NB4 (cell line): ENCODE measurements at regions not wholly inside any gene's neighbourhood (a gene's known extent, or its start where the extent isn't known, plus 50 kb on each side); places are given as distances from the start of the nearest gene placed in this dataset.

Experiments
- DNase-seq: peaks from one replicate; pipeline ENCODE4 v3.0.0; 2010; ENCODE audit warnings: low read depth
- H3K4me3 ChIP-seq: one replicate; pipeline ENCODE4 v1.5.1; 2011; ENCODE audit warnings: mild to moderate bottlenecking, low read depth, low read length, moderate library complexity
- MYC ChIP-seq: IDR thresholded peaks from 2 replicates; pipeline ENCODE4 v1.6.1; 2011; ENCODE audit warnings: low read depth, low read length
- POLR2A ChIP-seq: IDR thresholded peaks from 2 replicates; pipeline ENCODE4 v1.6.1; 2011; ENCODE audit warnings: mild to moderate bottlenecking; ENCODE audit not compliant: insufficient read length; ENCODE audit errors: extremely low read depth
- TF ChIP-seq, protein P1 (sequence below): IDR thresholded peaks from one replicate; pipeline ENCODE4 v1.5.1; 2012; ENCODE audit warnings: low read depth, low read length
- TF ChIP-seq, protein P2 (sequence below): IDR thresholded peaks from 2 replicates; pipeline ENCODE4 v1.6.1; 2011; ENCODE audit warnings: low read depth, low read length

DNA sequence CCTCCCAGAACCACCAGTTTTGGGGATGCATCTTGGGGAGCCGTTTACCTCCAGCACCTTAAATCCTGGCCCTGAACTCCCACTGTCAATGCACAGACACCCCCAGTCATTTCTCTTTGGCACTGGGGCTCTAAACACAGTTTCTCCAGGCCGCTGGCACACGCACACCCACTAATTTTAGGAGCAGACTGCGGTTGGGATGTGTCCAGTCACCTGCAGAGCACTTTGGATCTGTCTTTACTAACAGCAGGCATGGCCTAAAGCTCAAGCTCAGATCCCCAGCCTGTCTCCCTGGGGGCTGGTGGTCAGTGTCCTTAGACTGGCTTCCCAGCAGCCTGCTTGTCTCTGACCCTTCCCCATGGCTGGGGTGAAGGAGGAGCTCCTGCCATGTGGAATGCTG lies 49.9 kb downstream of the SYNE3 start:
- TF ChIP-seq POLR2A (no peak), MYC (no peak)
- TF ChIP-seq, protein P1, sequence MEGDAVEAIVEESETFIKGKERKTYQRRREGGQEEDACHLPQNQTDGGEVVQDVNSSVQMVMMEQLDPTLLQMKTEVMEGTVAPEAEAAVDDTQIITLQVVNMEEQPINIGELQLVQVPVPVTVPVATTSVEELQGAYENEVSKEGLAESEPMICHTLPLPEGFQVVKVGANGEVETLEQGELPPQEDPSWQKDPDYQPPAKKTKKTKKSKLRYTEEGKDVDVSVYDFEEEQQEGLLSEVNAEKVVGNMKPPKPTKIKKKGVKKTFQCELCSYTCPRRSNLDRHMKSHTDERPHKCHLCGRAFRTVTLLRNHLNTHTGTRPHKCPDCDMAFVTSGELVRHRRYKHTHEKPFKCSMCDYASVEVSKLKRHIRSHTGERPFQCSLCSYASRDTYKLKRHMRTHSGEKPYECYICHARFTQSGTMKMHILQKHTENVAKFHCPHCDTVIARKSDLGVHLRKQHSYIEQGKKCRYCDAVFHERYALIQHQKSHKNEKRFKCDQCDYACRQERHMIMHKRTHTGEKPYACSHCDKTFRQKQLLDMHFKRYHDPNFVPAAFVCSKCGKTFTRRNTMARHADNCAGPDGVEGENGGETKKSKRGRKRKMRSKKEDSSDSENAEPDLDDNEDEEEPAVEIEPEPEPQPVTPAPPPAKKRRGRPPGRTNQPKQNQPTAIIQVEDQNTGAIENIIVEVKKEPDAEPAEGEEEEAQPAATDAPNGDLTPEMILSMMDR = no peak
- TF ChIP-seq, protein P2, sequence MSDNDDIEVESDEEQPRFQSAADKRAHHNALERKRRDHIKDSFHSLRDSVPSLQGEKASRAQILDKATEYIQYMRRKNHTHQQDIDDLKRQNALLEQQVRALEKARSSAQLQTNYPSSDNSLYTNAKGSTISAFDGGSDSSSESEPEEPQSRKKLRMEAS = no peak
- no peak overlapping the region for H3K4me3 ChIP-seq
- DNase-seq = no peak

- no peak overlapping the region for H3K4me3 ChIP-seq
- no peak for DNase-seq
- TF ChIP-seq MYC (no peak), POLR2A (no peak)
- TF ChIP-seq, protein P1 = no peak
- TF ChIP-seq, protein P2 = no peak
These were observed 50.5 kb downstream of the SYNE3 start for GRCh38 chr14:95465936-95466335.

- TF ChIP-seq MYC (no peak), POLR2A (no peak)
- TF ChIP-seq, protein P1 = no peak
- TF ChIP-seq, protein P2 = no peak
- no peak overlapping the region for H3K4me3 ChIP-seq
- no peak for DNase-seq
These were observed 51.1 kb downstream of the SYNE3 start for GRCh38 chr14:95465358-95465757.

- DNase-seq = no peak
- TF ChIP-seq, protein P1 = no peak
- no peak for TF ChIP-seq POLR2A
- TF ChIP-seq, protein P2 = no peak
- no peak for TF ChIP-seq MYC
- H3K4me3 ChIP-seq = no peak overlapping the region
These were observed 51.9 kb downstream of the SYNE3 start for GRCh38 chr14:95464514-95464913.

DNA sequence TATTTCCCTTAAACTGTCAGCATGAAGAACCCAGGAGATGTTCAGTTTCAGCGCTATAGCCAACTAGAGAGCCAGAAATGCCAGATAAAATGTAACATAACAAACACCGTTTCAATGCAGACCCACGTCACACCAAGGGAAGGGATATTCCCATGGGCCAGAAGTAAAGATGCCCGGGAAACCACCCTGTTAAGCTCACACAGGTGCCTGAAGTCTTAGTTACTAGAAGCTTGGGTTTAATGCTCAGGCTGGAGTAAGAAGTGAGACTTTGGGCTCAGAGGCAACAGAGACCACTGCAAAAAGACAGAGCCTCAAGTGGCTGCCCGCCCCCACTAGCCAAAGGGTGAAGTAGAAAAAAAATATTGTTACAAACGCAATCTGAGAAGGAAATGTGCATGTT lies 52.3 kb downstream of the SYNE3 start:
- no peak overlapping the region for H3K4me3 ChIP-seq
- DNase-seq = no peak

GRCh38 chr14:95463171-95463901 lies 53.1 kb downstream of the SYNE3 start:
- no peak for DNase-seq
- no peak overlapping the region for H3K4me3 ChIP-seq
- TF ChIP-seq, protein P1 = no peak
- TF ChIP-seq POLR2A (no peak), MYC (no peak)
- TF ChIP-seq, protein P2 = no peak

More for the DNA sequence above, 52.3 kb downstream of the SYNE3 start:
- TF ChIP-seq, protein P2 = no peak
- no peak for TF ChIP-seq MYC
- TF ChIP-seq POLR2A = no peak
